GM12874 (cell line): ENCODE measurements at regions not wholly inside any gene's neighbourhood (a gene's known extent, or its start where the extent isn't known, plus 50 kb on each side); places are given as distances from the start of the nearest gene placed in this dataset.

Experiments
- CTCF ChIP-seq: IDR thresholded peaks from 2 replicates; pipeline ENCODE4 v1.5.1; 2011; ENCODE audit warnings: low read depth, mild to moderate bottlenecking, control low read depth, low read length, moderate library complexity; ENCODE audit not compliant: insufficient read depth

- no peak for TF ChIP-seq CTCF
These were observed 283.8 kb upstream of the TSHZ2 start for GRCh38 chr20:52688345-52688744.

GRCh38 chr20:52684905-52685304 is 287.3 kb upstream of the TSHZ2 start:
- no peak for TF ChIP-seq CTCF

GRCh38 chr20:52684176-52684575 is 288.0 kb upstream of the TSHZ2 start:
- TF ChIP-seq CTCF, result no peak

- no peak for TF ChIP-seq CTCF
These were observed 288.4 kb upstream of the TSHZ2 start for GRCh38 chr20:52683761-52684160.

GRCh38 chr20:52682237-52682636 is 289.9 kb upstream of the TSHZ2 start:
- TF ChIP-seq CTCF, result no peak

- no peak for TF ChIP-seq CTCF
These were observed 290.9 kb upstream of the TSHZ2 start for GRCh38 chr20:52681288-52681687.

GRCh38 chr20:52677216-52677615 is 294.9 kb upstream of the TSHZ2 start:
- no peak for TF ChIP-seq CTCF
